T-cell (primary cell): ENCODE measurements at regions not wholly inside any gene's neighbourhood (a gene's known extent, or its start where the extent isn't known, plus 50 kb on each side); places are given as distances from the start of the nearest gene placed in this dataset.

Experiments used
- ATAC-seq, 4 experiments: fragments of 200-7000 bp in 3 of 4; fragments of 150-1000 bp in 1 of 4; cut with Tn5 transposase; replicated peaks in 1 of 4; 1 replicate in 3 of 4; 2 replicates in 1 of 4; pipeline ENCODE4 v1.10.0; 2021; ENCODE audit warnings: moderate library complexity in 3 of 4, mild to moderate bottlenecking in 2 of 4, moderate number of reproducible peaks in 1 of 4
- CTCF ChIA-PET, 2 donors: fragments of 300-600 bp; sonication (Branson Sonifier 250); formaldehyde crosslinking; loops; one replicate each; lab custom pipeline; 2022; ENCODE audit warnings: antibody characterized with exemption in 2 of 2; lab: Charles Lee
- POLR2A ChIA-PET, 2 donors: fragments of 300-600 bp; sonication (Branson Sonifier 250); formaldehyde crosslinking; loops; one replicate each; lab custom pipeline; 2022; ENCODE audit warnings: antibody characterized with exemption in 2 of 2; lab: Charles Lee
- DNase-seq, 35 experiments: peaks; one replicate each; pipeline versions ENCODE4 v3.0.0 to v3.0.0-alpha.2; 2013 to 2023
- H3K27ac ChIP-seq: one replicate; pipeline ENCODE4 v1.5.1; 2013; ENCODE audit warnings: low read length
- H3K27me3 ChIP-seq, 2 experiments: replicated peaks in 1 of 2; 1 replicate in 1 of 2; 2 replicates in 1 of 2; pipeline versions ENCODE4 v1.6.1 to v1.7.0; 2013; ENCODE audit warnings: low read length in 1 of 2, mixed read lengths in 1 of 2; ENCODE audit not compliant: control insufficient read depth in 2 of 2, insufficient read depth in 2 of 2; ENCODE audit errors: extremely low read depth in 1 of 2
- H3K36me3 ChIP-seq, 2 donors: 1 replicate in 1 of 2; 2 replicates in 1 of 2; pipeline versions ENCODE4 v1.6.1 to v1.7.0; 2013; ENCODE audit warnings: low read length in 1 of 2; ENCODE audit not compliant: control insufficient read depth in 2 of 2, insufficient read depth in 1 of 2; ENCODE audit errors: extremely low read depth in 1 of 2
- H3K4me1 ChIP-seq, 2 experiments: 1 replicate in 1 of 2; 2 replicates in 1 of 2; pipeline versions ENCODE4 v1.6.1 to v1.7.0; 2013; ENCODE audit warnings: low read length in 2 of 2, mixed read lengths in 1 of 2; ENCODE audit not compliant: insufficient read depth in 2 of 2, control insufficient read depth in 1 of 2; ENCODE audit errors: extremely low read depth in 1 of 2
- H3K4me3 ChIP-seq, 2 donors: 1 replicate in 1 of 2; 2 replicates in 1 of 2; pipeline versions ENCODE4 v1.5.1 to v1.7.0; 2013; ENCODE audit warnings: mild to moderate bottlenecking in 2 of 2, low read length in 1 of 2, moderate library complexity in 1 of 2; ENCODE audit not compliant: control insufficient read depth in 1 of 2; ENCODE audit errors: extremely low read depth in 1 of 2
- H3K9me3 ChIP-seq: 2 replicates; pipeline ENCODE4 v1.7.0; 2013
- H3K27ac Mint-ChIP-seq, 2 donors: one replicate each; pipeline ENCODE4 v1.8.0; 2020 to 2021; ENCODE audit warnings: mild to moderate bottlenecking in 2 of 2, mixed read lengths in 2 of 2
- H3K27me3 Mint-ChIP-seq, 2 donors: one replicate each; pipeline ENCODE4 v1.8.0; 2021 to 2022; ENCODE audit warnings: mixed read lengths in 2 of 2
- H3K36me3 Mint-ChIP-seq: one replicate; pipeline ENCODE4 v1.8.0; 2021; ENCODE audit warnings: mixed read lengths
- H3K4me1 Mint-ChIP-seq, 3 donors: one replicate each; pipeline ENCODE4 v1.8.0; 2020 to 2022; ENCODE audit warnings: mixed read lengths in 3 of 3, mild to moderate bottlenecking in 1 of 3
- H3K4me3 Mint-ChIP-seq, 3 donors: one replicate each; pipeline ENCODE4 v1.8.0; 2020 to 2022; ENCODE audit warnings: mild to moderate bottlenecking in 3 of 3, mixed read lengths in 3 of 3, moderate library complexity in 3 of 3
- H3K9me3 Mint-ChIP-seq, 3 donors: one replicate each; pipeline ENCODE4 v1.8.0; 2020 to 2022; ENCODE audit warnings: mixed read lengths in 3 of 3
- WGBS: methylation state at CpG from one replicate; pipeline ENCODE4 v1.1.5; 2013; ENCODE audit warnings: missing lambda C conversion rate; ENCODE audit not compliant: insufficient coverage; 5-methylcytosine and 5-hydroxymethylcytosine counted together

- no peaks in the 10 kb centered on the region for H3K9me3 ChIP-seq
- POLR2A ChIA-PET, result no interaction called here
- no peak overlapping the region for H3K4me3 Mint-ChIP-seq
Measured at GRCh38 chr2:156689939-156690338, 253.8 kb downstream of the GPD2 start.

GRCh38 chr2:156691014-156691413, 254.8 kb downstream of the GPD2 start:
- H3K4me3 ChIP-seq, result no peak overlapping the region
- H3K4me3 Mint-ChIP-seq, result no peak overlapping the region
- no peaks in the 10 kb centered on the region for H3K36me3 ChIP-seq
- ChIA-PET CTCF (no interaction called here), POLR2A (no interaction called here)
- no peak overlapping the region for H3K27ac Mint-ChIP-seq
- H3K9me3 Mint-ChIP-seq, result no peaks in the 10 kb centered on the region
- ATAC-seq (no peak), DNase-seq (no peak)
- H3K27ac ChIP-seq, result no peak overlapping the region
- no peaks in the 10 kb centered on the region for H3K9me3 ChIP-seq
- no peaks in the 10 kb centered on the region for H3K36me3 Mint-ChIP-seq
- WGBS, result no CpG with 5 or more reads among the region's 1 CpG
- H3K27me3 ChIP-seq, result peaks cover 0 to 2% of the 10 kb centered on the region in 2 experiments
- H3K4me1 Mint-ChIP-seq, result no peaks in the 10 kb centered on the region
- peaks cover 0 to 12% of the 10 kb centered on the region in 2 donors for H3K27me3 Mint-ChIP-seq
- H3K4me1 ChIP-seq, result no peaks in the 10 kb centered on the region

More at GRCh38 chr2:156689939-156690338, 253.8 kb downstream of the GPD2 start:
- H3K27me3 ChIP-seq, result peaks cover 0 to 2% of the 10 kb centered on the region in 2 experiments
- no peak for ATAC-seq
- 42% methylated on average over 1 of the region's 1 CpG for WGBS
- Mint-ChIP-seq H3K4me1 (no peaks in the 10 kb centered on the region), H3K9me3 (no peaks in the 10 kb centered on the region), H3K27ac (no peak overlapping the region), H3K27me3 (peaks cover 0 to 10% of the 10 kb centered on the region in 2 donors), H3K36me3 (no peaks in the 10 kb centered on the region)
- no peak overlapping the region for H3K4me3 ChIP-seq
- H3K4me1 ChIP-seq, result no peaks in the 10 kb centered on the region
- CTCF ChIA-PET, result no interaction called here
- DNase-seq, result no peak
- H3K36me3 ChIP-seq, result no peaks in the 10 kb centered on the region
- H3K27ac ChIP-seq, result no peak overlapping the region

- H3K4me1 ChIP-seq, result no peaks in the 10 kb centered on the region
- no peak for ATAC-seq
- no peak overlapping the region for H3K4me3 Mint-ChIP-seq
Measured at GRCh38 chr2:156695020-156695419, 258.8 kb downstream of the GPD2 start.

GRCh38 chr2:156695595-156695994, 259.4 kb downstream of the GPD2 start:
- Histone ChIP-seq H3K27ac (no peak overlapping the region), H3K4me3 (no peak overlapping the region), H3K9me3 (no peaks in the 10 kb centered on the region), H3K36me3 (no peaks in the 10 kb centered on the region), H3K27me3 (no peaks in the 10 kb centered on the region), H3K4me1 (no peaks in the 10 kb centered on the region)
- Mint-ChIP-seq H3K27me3 (peaks cover 1 to 3% of the 10 kb centered on the region in 2 donors), H3K9me3 (no peaks in the 10 kb centered on the region), H3K27ac (no peak overlapping the region), H3K4me3 (no peak overlapping the region), H3K4me1 (no peaks in the 10 kb centered on the region), H3K36me3 (no peaks in the 10 kb centered on the region)
- CTCF ChIA-PET, result no interaction called here
- ATAC-seq (no peak), DNase-seq (no peak)
- POLR2A ChIA-PET, result no interaction called here
- WGBS, result no CpG with 5 or more reads among the region's 2 CpGs

More at GRCh38 chr2:156695020-156695419, 258.8 kb downstream of the GPD2 start:
- Histone ChIP-seq H3K4me3 (no peak overlapping the region), H3K27me3 (no peaks in the 10 kb centered on the region), H3K27ac (no peak overlapping the region), H3K36me3 (no peaks in the 10 kb centered on the region), H3K9me3 (no peaks in the 10 kb centered on the region)
- ChIA-PET POLR2A (interaction anchor here in 1 of 2 donors (0.6 kb wide), 1 partner anchor 419 kb away, joined by 3 read pairs; no protein-coding TSS in a partner anchor), CTCF (no interaction called here)
- Mint-ChIP-seq H3K27me3 (peaks cover 0 to 6% of the 10 kb centered on the region in 2 donors), H3K4me1 (no peaks in the 10 kb centered on the region), H3K27ac (no peak overlapping the region), H3K36me3 (no peaks in the 10 kb centered on the region), H3K9me3 (no peaks in the 10 kb centered on the region)
- 83% methylated on average over 1 of the region's 4 CpGs for whole genome bisulfite sequencing
- DNase-seq, result no peak

- no CpG with 5 or more reads among the region's 4 CpGs for WGBS
- Histone ChIP-seq H3K9me3 (no peaks in the 10 kb centered on the region), H3K4me3 (no peak overlapping the region), H3K27me3 (no peaks in the 10 kb centered on the region), H3K36me3 (no peaks in the 10 kb centered on the region), H3K27ac (no peak overlapping the region), H3K4me1 (no peaks in the 10 kb centered on the region)
- H3K27ac Mint-ChIP-seq, result no peak overlapping the region
- ATAC-seq (no peak), DNase-seq (no peak)
- no peaks in the 10 kb centered on the region for H3K36me3 Mint-ChIP-seq
- peaks cover 3 to 7% of the 10 kb centered on the region in 2 donors for H3K27me3 Mint-ChIP-seq
- H3K4me3 Mint-ChIP-seq, result no peak overlapping the region
- H3K4me1 Mint-ChIP-seq, result no peaks in the 10 kb centered on the region
- POLR2A ChIA-PET, result no interaction called here
- CTCF ChIA-PET, result no interaction called here
- H3K9me3 Mint-ChIP-seq, result no peaks in the 10 kb centered on the region
Measured at GRCh38 chr2:156697906-156698305, 261.7 kb downstream of the GPD2 start.

- 52% methylated on average over 2 of the region's 8 CpGs for WGBS
- H3K4me3 ChIP-seq, result no peak overlapping the region
- no peaks in the 10 kb centered on the region for H3K27me3 ChIP-seq
- Mint-ChIP-seq H3K9me3 (no peaks in the 10 kb centered on the region), H3K4me3 (no peak overlapping the region), H3K4me1 (no peaks in the 10 kb centered on the region), H3K36me3 (no peaks in the 10 kb centered on the region), H3K27me3 (peaks cover 3 to 7% of the 10 kb centered on the region in 2 donors), H3K27ac (no peak overlapping the region)
- no peaks in the 10 kb centered on the region for H3K36me3 ChIP-seq
- CTCF ChIA-PET, result no interaction called here
- ATAC-seq, result no peak
- POLR2A ChIA-PET, result no interaction called here
- H3K27ac ChIP-seq, result no peak overlapping the region
- no peak for DNase-seq
- H3K4me1 ChIP-seq, result no peaks in the 10 kb centered on the region
- no peaks in the 10 kb centered on the region for H3K9me3 ChIP-seq
Measured at GRCh38 chr2:156700681-156701080, 264.5 kb downstream of the GPD2 start.

GRCh38 chr2:156702541-156702940, 266.4 kb downstream of the GPD2 start:
- H3K4me3 ChIP-seq, result no peak overlapping the region
- POLR2A ChIA-PET, result no interaction called here
- no peaks in the 10 kb centered on the region for H3K27me3 ChIP-seq
- no peaks in the 10 kb centered on the region for H3K9me3 ChIP-seq
- H3K36me3 ChIP-seq, result no peaks in the 10 kb centered on the region
- Mint-ChIP-seq H3K36me3 (no peaks in the 10 kb centered on the region), H3K27me3 (peaks cover 0 to 7% of the 10 kb centered on the region in 2 donors), H3K4me1 (no peaks in the 10 kb centered on the region), H3K9me3 (no peaks in the 10 kb centered on the region), H3K4me3 (no peak overlapping the region), H3K27ac (no peak overlapping the region)
- H3K4me1 ChIP-seq, result no peaks in the 10 kb centered on the region
- CTCF ChIA-PET, result no interaction called here
- no peak overlapping the region for H3K27ac ChIP-seq
- WGBS, result no CpG with 5 or more reads among the region's 3 CpGs
- DNase-seq, result no peak
- ATAC-seq, result no peak
